SJSA1 (cell line): ENCODE measurements at regions not wholly inside any gene's neighbourhood (a gene's known extent, or its start where the extent isn't known, plus 50 kb on each side); places are given as distances from the start of the nearest gene placed in this dataset.

Source experiments
- DNase-seq, 2 experiments: peaks; one replicate each; pipeline ENCODE4 v3.0.0-alpha.2; 2015 to 2020; ENCODE audit warnings: low spot score in 2 of 2, low read depth in 1 of 2
- H3K27ac ChIP-seq: fragments of 250-450 bp; sonication (Bioruptor Pico); 2 replicates; pipeline ENCODE4 v1.5.1; 2020; ENCODE audit warnings: mild to moderate bottlenecking, moderate library complexity
- H3K27me3 ChIP-seq: fragments of 250-450 bp; sonication (Bioruptor Pico); replicated peaks from 2 replicates; pipeline ENCODE4 v1.5.1; 2020; ENCODE audit warnings: mild to moderate bottlenecking, moderate library complexity
- H3K36me3 ChIP-seq: fragments of 250-450 bp; sonication (Bioruptor Pico); 2 replicates; pipeline ENCODE4 v1.5.1; 2020; ENCODE audit warnings: mild to moderate bottlenecking
- H3K4me1 ChIP-seq: fragments of 250-450 bp; sonication (Bioruptor Pico); replicated peaks from 2 replicates; pipeline ENCODE4 v1.6.1; 2021; ENCODE audit warnings: mild to moderate bottlenecking
- H3K4me3 ChIP-seq: fragments of 250-450 bp; sonication (Bioruptor Pico); 2 replicates; pipeline ENCODE4 v1.5.1; 2020; ENCODE audit warnings: mild to moderate bottlenecking
- H3K9me3 ChIP-seq: fragments of 250-450 bp; sonication (Bioruptor Pico); replicated peaks from 2 replicates; pipeline ENCODE4 v1.5.1; 2020; ENCODE audit warnings: mild to moderate bottlenecking

DNA sequence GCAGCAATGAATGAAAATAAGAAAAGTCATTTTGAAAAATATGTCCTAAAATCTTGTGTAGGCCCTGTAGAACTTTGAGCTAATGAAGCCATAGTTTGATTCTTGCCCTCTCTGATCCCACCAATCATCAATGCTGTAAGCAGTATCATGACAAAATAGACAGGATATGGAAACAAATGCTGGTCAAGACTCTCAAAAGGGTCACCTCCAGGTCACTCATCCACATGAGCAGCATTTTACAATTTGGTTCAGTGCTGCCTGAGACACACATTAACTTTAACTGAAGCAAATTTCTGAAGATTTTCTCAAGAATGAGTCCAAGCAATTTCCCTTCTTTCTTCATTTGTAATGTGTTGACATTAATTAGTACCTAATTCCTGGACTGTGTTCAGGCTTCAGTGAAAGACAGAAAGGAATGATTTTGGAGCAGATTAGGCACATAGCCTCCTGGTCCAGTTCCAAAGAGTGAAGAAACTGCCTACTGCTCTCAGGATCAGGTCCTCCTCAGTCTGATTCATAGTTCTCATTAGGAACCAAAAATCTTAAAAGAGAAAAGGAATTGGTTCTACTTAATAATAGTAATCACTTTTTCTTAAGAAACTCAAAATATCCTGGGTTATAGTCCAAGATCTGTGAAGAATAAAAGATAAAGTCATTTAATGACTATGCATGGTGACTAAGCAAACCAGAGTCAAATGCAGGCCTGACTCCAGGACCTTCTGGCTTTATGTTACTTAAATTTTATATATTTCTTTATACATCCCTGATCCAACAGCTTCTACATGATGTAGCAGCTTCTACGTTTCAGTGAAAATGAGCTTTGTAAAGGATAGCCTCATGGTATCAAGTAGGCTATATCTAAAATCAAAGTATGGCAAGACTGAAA is 192.1 kb upstream of the RGMB start:
- Histone ChIP-seq H3K36me3 (no peaks in the 10 kb centered on the region), H3K9me3 (no peaks in the 10 kb centered on the region), H3K27ac (no peak overlapping the region), H3K4me1 (no peaks in the 10 kb centered on the region), H3K27me3 (no peaks in the 10 kb centered on the region), H3K4me3 (no peak overlapping the region)
- no peak for DNase-seq

DNA sequence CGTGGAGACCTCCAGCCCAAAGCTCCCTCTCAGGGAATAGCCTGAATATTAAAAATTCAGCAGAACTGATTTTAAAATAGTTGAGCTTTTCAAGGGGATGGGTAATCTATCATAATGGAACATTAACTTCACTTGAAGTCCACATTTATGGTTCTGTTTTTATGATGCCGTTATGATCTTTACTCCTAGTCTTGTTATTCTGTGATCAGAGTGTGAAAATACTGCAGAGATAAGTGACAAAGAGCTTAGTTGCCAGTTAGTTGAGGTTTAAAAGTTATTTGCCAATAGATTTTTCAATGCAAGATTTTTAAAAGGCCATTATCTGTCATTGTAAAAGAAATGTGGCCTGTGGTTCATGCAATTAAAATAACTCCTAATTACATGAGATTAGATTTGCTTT is 189.9 kb upstream of the RGMB start:
- Histone ChIP-seq H3K9me3 (no peaks in the 10 kb centered on the region), H3K27ac (no peak overlapping the region), H3K27me3 (no peaks in the 10 kb centered on the region), H3K4me3 (no peak overlapping the region), H3K4me1 (peaks cover 11% of the 10 kb centered on the region), H3K36me3 (no peaks in the 10 kb centered on the region)
- DNase-seq = no peak

DNA sequence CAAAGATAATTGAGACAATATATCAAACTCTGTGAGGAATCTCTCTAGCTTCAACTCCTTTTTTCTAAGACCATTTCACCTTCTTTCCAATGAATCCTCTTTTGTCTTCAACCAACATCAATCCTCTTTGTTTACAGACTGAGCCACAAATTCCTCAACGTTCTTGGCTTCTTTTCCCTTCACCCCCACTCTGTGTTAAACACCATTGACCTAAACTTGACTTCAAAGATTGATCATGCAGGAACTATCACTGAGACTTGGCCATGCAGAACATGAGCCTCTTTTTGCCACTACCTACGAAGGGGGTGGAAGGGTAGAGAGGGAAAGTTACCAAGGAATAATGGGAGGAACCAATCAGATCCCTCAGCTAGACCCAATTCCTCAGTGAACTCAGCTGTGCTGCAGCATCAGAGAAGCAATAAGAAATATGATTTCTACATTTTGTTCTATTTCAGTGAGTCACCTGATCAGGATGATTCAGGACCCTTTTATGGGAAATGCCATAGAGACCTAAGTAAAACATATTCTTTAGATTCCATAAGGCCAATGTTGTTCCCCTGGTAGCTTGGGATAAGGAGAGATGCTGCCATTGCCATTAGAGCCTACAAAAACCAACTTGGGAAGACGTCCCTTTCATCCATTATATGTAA is 187.7 kb upstream of the RGMB start:
- no peak overlapping the region for H3K27ac ChIP-seq
- no peaks in the 10 kb centered on the region for H3K36me3 ChIP-seq
- peaks cover 22% of the 10 kb centered on the region for H3K4me1 ChIP-seq
- DNase-seq = no peak
- no peak overlapping the region for H3K4me3 ChIP-seq
- no peaks in the 10 kb centered on the region for H3K27me3 ChIP-seq
- H3K9me3 ChIP-seq = no peaks in the 10 kb centered on the region

GRCh38 chr5:98586581-98586980 is 186.9 kb upstream of the RGMB start:
- H3K27ac ChIP-seq = no peak overlapping the region
- no peaks in the 10 kb centered on the region for H3K9me3 ChIP-seq
- H3K27me3 ChIP-seq = no peaks in the 10 kb centered on the region
- H3K4me1 ChIP-seq = peaks cover 22% of the 10 kb centered on the region
- DNase-seq = no peak
- H3K36me3 ChIP-seq = no peaks in the 10 kb centered on the region
- H3K4me3 ChIP-seq = no peak overlapping the region

GRCh38 chr5:98587166-98587565 is 186.3 kb upstream of the RGMB start:
- no peaks in the 10 kb centered on the region for H3K27me3 ChIP-seq
- no peak for DNase-seq
- no peak overlapping the region for H3K4me3 ChIP-seq

GRCh38 chr5:98588215-98588614 is 185.2 kb upstream of the RGMB start:
- H3K4me1 ChIP-seq = peaks cover 23% of the 10 kb centered on the region
- H3K27me3 ChIP-seq = no peaks in the 10 kb centered on the region
- H3K4me3 ChIP-seq = no peak overlapping the region
- no peaks in the 10 kb centered on the region for H3K9me3 ChIP-seq
- H3K27ac ChIP-seq = no peak overlapping the region
- no peaks in the 10 kb centered on the region for H3K36me3 ChIP-seq
- peak in 1 of 2 experiments; percentile 75 for DNase-seq

More at GRCh38 chr5:98587166-98587565, 186.3 kb upstream of the RGMB start:
- Histone ChIP-seq H3K4me1 (peaks cover 22% of the 10 kb centered on the region), H3K27ac (no peak overlapping the region), H3K36me3 (no peaks in the 10 kb centered on the region), H3K9me3 (no peaks in the 10 kb centered on the region)

GRCh38 chr5:98593418-98593817 is 180.0 kb upstream of the RGMB start:
- Histone ChIP-seq H3K9me3 (no peaks in the 10 kb centered on the region), H3K27me3 (no peaks in the 10 kb centered on the region), H3K4me3 (no peak overlapping the region), H3K4me1 (peaks cover 18% of the 10 kb centered on the region), H3K27ac (no peak overlapping the region), H3K36me3 (no peaks in the 10 kb centered on the region)
- DNase-seq = no peak

GRCh38 chr5:98594098-98594497 is 179.4 kb upstream of the RGMB start:
- Histone ChIP-seq H3K4me3 (no peak overlapping the region), H3K9me3 (no peaks in the 10 kb centered on the region), H3K4me1 (peaks cover 11% of the 10 kb centered on the region), H3K27me3 (no peaks in the 10 kb centered on the region), H3K36me3 (no peaks in the 10 kb centered on the region), H3K27ac (no peak overlapping the region)
- DNase-seq = no peak

GRCh38 chr5:98599016-98599415 is 174.4 kb upstream of the RGMB start:
- H3K4me1 ChIP-seq = peaks cover 11% of the 10 kb centered on the region
- H3K27ac ChIP-seq = no peak overlapping the region
- peaks cover 3% of the 10 kb centered on the region; the same call in 1 of the 2 replicates for H3K9me3 ChIP-seq
- H3K36me3 ChIP-seq = no peaks in the 10 kb centered on the region
- no peak overlapping the region for H3K4me3 ChIP-seq
- DNase-seq = no peak
- H3K27me3 ChIP-seq = no peaks in the 10 kb centered on the region

- peaks cover 21% of the 10 kb centered on the region for H3K4me1 ChIP-seq
- no peak overlapping the region for H3K4me3 ChIP-seq
- H3K27me3 ChIP-seq = no peaks in the 10 kb centered on the region
- H3K27ac ChIP-seq = no peak overlapping the region
- peak in 1 of 2 experiments; percentile 51 for DNase-seq
- H3K9me3 ChIP-seq = peaks cover 3% of the 10 kb centered on the region; the same call in 1 of the 2 replicates
- H3K36me3 ChIP-seq = no peaks in the 10 kb centered on the region
Measured at GRCh38 chr5:98602534-98603112, 170.8 kb upstream of the RGMB start.

GRCh38 chr5:98603456-98603855 is 170.0 kb upstream of the RGMB start:
- Histone ChIP-seq H3K27me3 (no peaks in the 10 kb centered on the region), H3K27ac (no peak overlapping the region), H3K4me1 (peaks cover 21% of the 10 kb centered on the region), H3K9me3 (peaks cover 3% of the 10 kb centered on the region; the same call in 1 of the 2 replicates), H3K36me3 (no peaks in the 10 kb centered on the region), H3K4me3 (no peak overlapping the region)
- DNase-seq = no peak

DNA sequence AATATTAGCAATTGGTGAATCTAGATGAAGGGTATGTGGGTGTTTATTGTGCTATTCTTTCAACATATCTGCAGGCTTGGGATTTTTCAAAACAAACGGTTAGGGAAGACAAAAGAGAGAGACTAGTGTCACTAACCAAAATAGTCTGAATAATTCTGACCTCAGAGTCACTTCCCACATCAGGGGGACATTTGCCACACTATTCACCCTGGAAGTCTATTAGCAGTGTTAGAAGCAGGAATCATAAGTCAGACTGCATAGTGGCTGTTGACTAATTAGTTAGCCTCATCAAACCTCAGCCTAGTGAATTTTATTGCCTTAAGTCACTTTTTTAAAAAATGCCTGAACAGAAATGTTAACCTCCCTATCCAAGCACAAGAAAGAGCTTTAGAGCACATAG is 169.2 kb upstream of the RGMB start:
- H3K27ac ChIP-seq = no peak overlapping the region
- peaks cover 3% of the 10 kb centered on the region; the same call in 1 of the 2 replicates for H3K9me3 ChIP-seq
- H3K27me3 ChIP-seq = no peaks in the 10 kb centered on the region
- H3K4me3 ChIP-seq = no peak overlapping the region
- DNase-seq = peak in 1 of 2 experiments; percentile 30
- H3K4me1 ChIP-seq = peaks cover 21% of the 10 kb centered on the region
- no peaks in the 10 kb centered on the region for H3K36me3 ChIP-seq

DNA sequence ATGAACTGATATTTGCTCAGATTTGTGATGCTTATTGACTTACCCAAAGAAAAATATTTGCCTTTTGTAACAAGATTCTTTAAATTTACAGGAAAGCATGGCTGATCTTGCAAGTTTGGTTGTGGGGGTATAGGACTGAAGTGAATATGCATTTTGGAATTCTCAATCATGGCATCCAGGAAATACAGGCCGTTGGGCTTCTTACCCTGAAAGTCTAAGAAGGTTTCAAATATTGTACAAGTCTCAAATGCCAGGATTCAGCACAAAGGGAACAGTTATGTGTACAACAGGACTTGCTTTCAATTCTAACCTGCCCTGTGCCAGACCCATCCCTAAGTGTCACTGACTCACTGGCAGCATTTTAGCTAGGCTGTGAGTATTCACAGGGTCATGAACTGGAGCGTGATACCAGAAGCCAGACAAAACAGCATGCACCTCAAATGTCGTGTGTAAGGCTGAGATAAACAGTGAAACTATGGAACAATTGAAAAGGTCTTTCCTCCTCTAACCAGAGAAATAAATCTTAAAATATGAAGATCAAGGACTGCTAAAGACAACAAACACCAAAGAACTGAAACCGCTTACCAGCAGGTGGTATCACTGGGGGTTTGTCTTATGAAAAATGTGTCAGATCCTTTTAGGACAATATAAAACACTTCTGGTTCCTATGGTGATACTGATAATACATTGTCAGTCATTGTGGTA is 168.6 kb upstream of the RGMB start:
- Histone ChIP-seq H3K27me3 (no peaks in the 10 kb centered on the region), H3K4me3 (no peak overlapping the region), H3K27ac (no peak overlapping the region), H3K9me3 (peaks cover 3% of the 10 kb centered on the region; the same call in 1 of the 2 replicates), H3K4me1 (peaks cover 21% of the 10 kb centered on the region), H3K36me3 (no peaks in the 10 kb centered on the region)
- DNase-seq = peak; percentile 49 to 60
